GM21528 (cell line): ENCODE measurements at regions not wholly inside any gene's neighbourhood (a gene's known extent, or its start where the extent isn't known, plus 50 kb on each side); places are given as distances from the start of the nearest gene placed in this dataset.

ENCODE experiments used
- ATAC-seq: cut with Tn5 transposase; IDR thresholded peaks from one replicate; pipeline ENCODE4 v1.9.1; 2021; ENCODE audit warnings: mild to moderate bottlenecking, moderate library complexity; ENCODE audit not compliant: unreplicated experiment, low FRiP score

DNA sequence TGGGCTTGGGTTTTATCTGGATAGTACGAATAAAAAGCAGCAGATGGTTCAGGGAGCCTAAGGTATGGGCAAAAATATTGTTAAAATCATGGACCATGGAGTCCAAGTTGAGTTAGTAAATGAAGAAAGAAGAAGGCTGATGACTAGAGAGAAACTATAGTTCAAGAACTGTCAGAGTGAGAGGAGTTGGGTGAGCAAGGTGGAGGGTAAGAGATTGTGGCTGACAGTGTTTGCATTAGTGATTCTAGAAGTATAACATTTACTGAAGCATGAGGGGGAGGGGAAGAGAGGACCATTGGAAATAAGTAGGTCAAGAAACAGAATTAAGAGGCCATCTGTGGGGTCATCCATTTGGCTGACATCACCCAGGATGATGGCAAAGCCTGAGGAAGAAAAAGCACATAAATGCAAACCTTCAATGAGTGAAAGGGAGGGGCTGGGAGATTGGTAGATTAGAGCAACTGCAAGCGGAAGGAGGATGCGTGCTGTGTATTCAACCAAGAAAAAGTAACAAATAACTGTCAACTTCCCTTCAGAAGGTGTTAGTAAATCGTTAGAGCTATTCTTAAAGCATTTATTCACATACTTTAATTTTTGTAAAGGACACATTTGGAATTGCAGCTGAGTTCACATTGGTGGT lies 392.8 kb downstream of the TSN start:
- no peak for ATAC-seq

- ATAC-seq, result no peak
Observed at GRCh38 chr2:122150524-122151280, 395.3 kb downstream of the TSN start.

DNA sequence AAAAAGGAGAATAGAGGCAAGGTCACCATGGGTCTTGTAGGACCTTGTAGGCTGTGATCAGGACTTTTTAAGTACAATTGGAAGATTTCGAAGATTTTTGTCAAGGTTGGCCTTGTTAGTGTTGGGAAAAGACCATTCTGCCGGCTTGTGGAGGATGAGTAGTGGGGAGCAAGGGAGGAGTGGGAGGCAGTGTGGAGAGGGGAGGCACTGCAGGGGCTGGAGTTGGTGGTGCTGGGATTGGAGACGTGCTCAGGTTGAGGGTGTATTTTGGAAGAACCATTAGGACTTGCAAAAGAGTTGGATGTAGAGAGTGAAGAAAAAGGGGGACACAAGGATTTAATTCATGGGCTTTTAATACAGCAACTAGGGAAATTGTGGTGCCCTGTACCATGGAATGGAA lies 397.1 kb downstream of the TSN start:
- no peak for ATAC-seq

DNA sequence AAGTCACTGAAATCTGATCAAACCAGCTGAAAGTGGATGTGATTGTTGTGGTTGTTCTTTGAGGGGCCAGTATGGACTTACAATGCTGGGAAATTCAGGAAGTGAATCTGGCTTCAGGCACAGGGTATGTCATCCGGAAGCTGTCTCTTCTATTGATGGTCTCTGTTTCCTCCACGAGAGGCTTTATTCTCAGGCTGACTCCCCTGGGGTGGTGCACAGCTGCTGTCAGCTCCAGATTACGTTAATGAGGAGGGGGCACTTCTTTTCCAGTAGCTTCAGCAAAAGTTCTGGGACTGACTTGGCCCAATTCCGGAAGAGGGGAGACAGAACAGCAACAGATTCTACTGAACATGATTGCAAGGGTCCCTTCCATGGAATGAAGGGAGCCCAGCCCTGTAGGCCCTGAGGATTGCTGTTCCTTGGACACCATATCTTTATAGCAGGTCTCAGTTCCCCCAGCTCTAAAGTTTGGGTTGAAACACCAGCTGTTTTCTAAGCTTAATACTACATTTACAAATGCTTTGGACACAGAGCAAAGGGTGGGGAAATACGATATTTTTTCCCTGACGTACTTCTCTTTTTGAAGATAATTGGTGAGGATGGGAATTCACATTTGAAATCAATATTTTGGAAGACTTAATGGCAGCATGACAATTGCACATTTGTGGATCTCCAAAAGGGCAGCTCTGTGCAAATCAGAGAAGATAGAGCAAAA lies 400.9 kb downstream of the TSN start:
- ATAC-seq, result no peak

DNA sequence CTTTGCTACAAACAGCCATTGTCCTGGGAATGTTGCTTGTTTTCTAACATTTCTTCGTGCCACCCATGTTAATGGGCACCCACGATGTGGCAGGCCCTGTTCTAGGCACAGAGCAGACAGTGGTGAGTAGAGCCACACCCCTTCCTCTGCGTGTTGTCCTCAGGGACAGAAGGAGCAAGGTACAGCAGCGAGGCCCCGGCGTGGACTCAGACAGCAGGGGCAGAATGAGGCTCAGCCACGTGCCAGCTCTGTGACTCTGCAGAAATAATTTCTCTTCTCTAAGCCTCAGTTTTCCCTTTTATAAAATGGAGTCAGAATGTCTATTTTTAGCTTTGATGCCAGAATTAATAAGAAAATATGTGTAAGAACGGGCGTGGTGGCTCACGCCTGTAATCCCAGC lies 401.7 kb downstream of the TSN start:
- ATAC-seq, result no peak

DNA sequence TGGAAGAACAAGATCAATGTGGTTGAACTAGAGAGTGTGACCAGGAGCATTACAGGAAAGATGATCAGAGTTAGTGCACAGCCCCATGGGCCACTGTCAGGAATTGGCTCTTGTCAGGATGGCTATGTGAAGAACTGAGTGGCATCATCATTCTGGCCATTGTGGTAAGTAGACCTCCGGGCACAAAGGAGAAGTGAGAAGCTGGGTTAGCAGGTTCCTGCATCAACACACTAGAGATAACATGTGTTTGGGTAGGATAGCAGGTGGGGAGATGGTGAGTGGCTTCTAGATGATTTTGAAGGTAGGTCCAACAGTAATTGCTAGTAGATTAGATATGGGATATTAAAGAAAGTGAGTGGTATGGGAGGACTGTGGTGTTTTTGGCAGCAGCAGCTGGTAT lies 408.2 kb downstream of the TSN start:
- no peak for ATAC-seq

GRCh38 chr2:122164964-122165363 lies 409.5 kb downstream of the TSN start:
- ATAC-seq, result no peak

DNA sequence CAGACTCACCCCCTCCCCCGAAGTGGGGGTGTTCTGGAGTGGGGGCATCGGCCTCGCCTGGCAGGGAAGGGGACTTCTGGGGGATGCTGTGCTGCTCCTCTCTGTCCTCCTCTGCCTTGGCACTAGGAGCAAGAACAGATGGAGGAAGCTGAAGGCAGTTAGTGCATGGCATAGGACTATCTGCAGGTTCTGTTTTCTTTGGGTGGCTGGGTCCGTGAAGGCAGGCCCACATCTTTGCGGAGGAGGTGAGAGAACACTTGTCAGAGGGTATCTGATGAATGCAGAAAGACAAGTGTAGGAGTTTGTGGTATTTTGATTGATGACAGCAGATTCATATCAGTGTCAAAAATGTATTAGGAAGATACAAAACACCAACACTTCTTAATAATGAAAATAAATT lies 411.4 kb downstream of the TSN start:
- no peak for ATAC-seq

GRCh38 chr2:122167515-122167914 lies 412.1 kb downstream of the TSN start:
- ATAC-seq, result no peak

GRCh38 chr2:122168799-122169198 lies 413.3 kb downstream of the TSN start:
- no peak for ATAC-seq

DNA sequence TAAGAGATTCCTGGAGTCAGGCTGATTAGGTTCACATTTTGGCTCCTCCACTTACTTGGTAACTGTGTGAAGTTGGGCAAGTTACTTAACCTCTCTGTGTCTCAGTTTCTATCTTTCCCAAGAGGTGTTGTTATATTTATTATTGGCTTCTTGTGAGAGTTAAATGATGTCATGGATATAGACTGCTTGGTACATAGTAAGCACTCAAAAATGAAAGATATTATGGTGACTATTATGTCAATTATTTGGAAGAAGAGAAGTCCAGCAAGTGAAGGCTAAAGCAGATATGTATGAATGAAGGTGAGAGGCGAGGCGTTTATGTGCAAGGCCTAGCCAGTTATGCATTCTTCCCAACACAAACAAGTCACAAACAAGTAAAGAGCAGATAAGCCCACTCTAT lies 417.4 kb downstream of the TSN start:
- ATAC-seq, result no peak

- ATAC-seq, result no peak
Observed at GRCh38 chr2:122174061-122174460, 418.6 kb downstream of the TSN start.

DNA sequence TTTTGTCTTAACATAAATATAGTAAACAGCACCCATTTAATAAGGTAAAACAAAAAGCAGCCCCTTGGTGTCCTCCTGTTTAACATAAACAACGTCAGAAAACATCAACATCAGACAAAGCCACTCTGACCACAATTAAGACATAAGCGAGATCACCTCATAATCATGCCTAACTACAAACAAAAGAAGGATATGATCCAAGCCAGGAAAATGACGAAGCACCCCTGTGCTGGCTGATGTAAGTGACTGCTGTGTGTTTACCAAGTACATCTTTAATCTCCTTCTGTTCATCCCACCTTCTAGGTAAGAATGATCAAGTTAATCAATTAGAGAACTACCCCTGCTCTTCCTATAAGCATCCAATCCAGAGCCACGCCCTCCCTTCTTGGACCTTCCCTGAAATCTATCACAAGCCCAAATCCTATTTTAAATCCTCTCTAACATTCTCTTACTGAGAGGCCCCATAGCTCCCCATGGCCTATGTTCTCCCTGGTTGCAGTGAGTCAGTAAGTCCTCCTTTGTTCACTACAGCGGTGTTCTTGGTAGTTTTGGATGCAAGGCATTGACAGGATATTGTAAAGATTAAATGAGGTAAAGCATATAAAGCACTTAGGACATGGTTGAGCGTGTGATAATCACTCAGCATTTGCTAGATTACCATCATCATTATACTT lies 424.2 kb downstream of the TSN start:
- ATAC-seq, result no peak

DNA sequence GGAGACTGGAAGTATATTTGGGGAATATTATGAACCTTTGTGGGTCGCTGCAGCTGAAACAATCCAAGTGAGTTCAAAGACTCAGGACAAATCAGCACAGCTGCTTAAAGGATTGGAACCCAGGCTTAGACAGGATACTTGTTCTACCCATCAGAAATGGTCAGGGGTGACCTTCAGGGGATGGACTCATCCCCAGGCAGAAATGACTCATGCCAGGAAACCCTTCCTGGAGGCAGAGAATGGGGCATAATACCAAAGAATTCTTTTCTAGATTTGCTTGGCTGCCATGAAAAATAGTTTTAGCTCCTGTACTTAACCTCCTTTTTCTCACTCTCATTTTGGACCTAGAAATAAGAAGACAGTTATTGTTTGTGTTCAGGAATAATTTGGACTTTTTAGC lies 425.5 kb downstream of the TSN start:
- ATAC-seq, result no peak

DNA sequence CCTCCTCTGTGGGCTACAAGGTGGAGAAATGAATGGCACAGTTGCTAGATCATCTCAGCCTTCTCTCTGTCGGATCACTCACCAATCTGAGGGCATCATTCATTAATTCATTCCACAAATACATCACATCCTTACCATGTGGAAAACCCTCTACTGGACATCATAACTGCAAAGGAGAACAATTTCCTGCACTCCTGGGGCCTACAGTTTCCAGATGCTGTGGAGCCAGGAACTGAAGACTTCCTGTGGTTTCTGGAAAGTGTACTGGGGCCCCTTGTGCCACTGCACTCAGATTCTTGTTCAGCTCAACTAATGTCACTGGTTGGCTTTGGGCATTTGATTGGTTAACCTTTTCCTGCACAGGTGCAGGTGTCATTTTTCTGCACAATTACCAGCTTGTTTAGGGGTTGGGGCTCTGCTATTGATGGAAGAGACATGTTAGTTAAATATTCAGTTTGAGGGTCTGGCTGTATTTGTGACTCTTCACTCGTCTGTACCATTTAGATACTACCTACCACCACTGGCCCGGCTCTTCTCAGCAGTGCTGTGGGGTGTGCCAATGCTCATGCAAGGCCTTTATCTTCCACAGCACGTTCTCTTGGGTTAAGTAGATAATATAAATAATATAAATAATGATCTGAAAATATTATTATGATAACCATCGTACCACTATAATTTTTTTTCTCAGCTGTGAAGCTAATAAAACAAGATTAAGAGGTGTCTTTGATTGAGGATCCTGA lies 427.3 kb downstream of the TSN start:
- no peak for ATAC-seq

- no peak for ATAC-seq
Observed at GRCh38 chr2:122183890-122184289, 428.4 kb downstream of the TSN start.

- no peak for ATAC-seq
Observed at GRCh38 chr2:122186761-122187222, 431.3 kb downstream of the TSN start.

DNA sequence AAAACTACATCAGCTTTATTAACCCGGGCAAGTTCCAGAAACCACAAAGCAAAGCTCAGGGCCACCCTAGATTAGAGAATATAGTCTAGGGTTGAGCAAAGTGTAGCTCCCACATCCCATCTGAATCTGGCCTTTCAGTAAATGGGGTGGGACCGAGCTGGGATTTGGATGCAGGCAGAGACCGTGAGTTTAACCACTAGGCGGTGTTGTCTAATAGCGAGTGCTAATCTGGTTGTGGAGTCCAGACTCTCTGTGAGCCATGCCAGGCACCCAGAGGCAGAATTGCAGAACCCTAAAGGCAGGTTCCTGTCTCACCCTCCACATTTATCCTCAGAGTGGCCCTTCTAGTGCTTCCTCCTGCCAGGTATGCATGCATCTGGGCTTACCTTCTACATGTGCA lies 435.9 kb downstream of the TSN start:
- no peak for ATAC-seq

GRCh38 chr2:122193622-122194021 lies 438.2 kb downstream of the TSN start:
- ATAC-seq, result no peak

GRCh38 chr2:122194546-122194945 lies 439.1 kb downstream of the TSN start:
- no peak for ATAC-seq
